K562 (cell line): ENCODE measurements at regions not wholly inside any gene's neighbourhood (a gene's known extent, or its start where the extent isn't known, plus 50 kb on each side); places are given as distances from the start of the nearest gene placed in this dataset.
A peak's percentile ranks its signal among the peaks of the same experiment; 100 is the strongest.

Source experiments
- ATAC-seq: fragments of 200-7000 bp; cut with Tn5 transposase; 3 replicates; pipeline ENCODE4 v1.9.1; 2020; ENCODE audit warnings: moderate library complexity
- BruUV-seq: library from RNA; stranded (reverse); fragments of 400-500 nt; replicated peaks from 2 replicates; lab custom pipeline; 2021; lab: Mats Ljungman, UMichigan
- CTCF ChIA-PET: fragments of 300-600 bp; formaldehyde crosslinking; extraction: SDS; loops from one replicate; lab custom pipeline; 2021; ENCODE audit warnings: low intra/inter-chr PET ratio; lab: Yijun Ruan, JAX
- POLR2A ChIA-PET: fragments of 300-600, 350-650 bp; sonication (Branson Sonifier 250); formaldehyde crosslinking; extraction: SDS; loops from one replicate; lab custom pipeline; 2021; ENCODE audit warnings: antibody characterized with exemption, inconsistent platforms; lab: Yijun Ruan, JAX
- DNase-seq, 4 experiments: peaks; one replicate each; pipeline versions ENCODE4 v3.0.0 to v3.0.0-alpha.2; 2011 to 2018; ENCODE audit warnings: low spot score in 3 of 4, mixed read lengths in 3 of 4; ENCODE audit errors: extremely low read depth in 1 of 4
- FAIRE-seq: peaks from 2 replicates; lab custom pipeline; 2011; peaks lifted over from hg19 to GRCh38; lab: Jason Lieb, UNC
- H2AFZ ChIP-seq: 2 replicates; pipeline ENCODE4 v1.6.0; 2011; ENCODE audit warnings: low read depth, low read length, control low read depth, inconsistent platforms
- H3K27ac ChIP-seq: fragments of 200-600 bp; 3 replicates; pipeline ENCODE4 v1.8.0; 2011; ENCODE audit warnings: low read depth, mild to moderate bottlenecking, control low read depth, inconsistent platforms, low read length, moderate library complexity, mixed read lengths; ENCODE audit errors: extremely low read depth
- H3K27me3 ChIP-seq, 2 experiments: fragments of 300-600 bp in 1 of 2; 2 replicates in 1 of 2; 3 replicates in 1 of 2; pipeline versions ENCODE4 v1.6.0 to v1.8.0; 2011; ENCODE audit warnings: inconsistent platforms in 2 of 2, low read length in 2 of 2, mild to moderate bottlenecking in 1 of 2, mixed read lengths in 1 of 2, moderate library complexity in 1 of 2; ENCODE audit not compliant: control insufficient read depth in 2 of 2, insufficient read depth in 2 of 2
- H3K36me3 ChIP-seq: fragments of 300-600 bp; 3 replicates; pipeline ENCODE4 v1.8.0; 2011; ENCODE audit warnings: mild to moderate bottlenecking, low read length, inconsistent platforms; ENCODE audit not compliant: control insufficient read depth, insufficient read depth
- H3K4me1 ChIP-seq, 2 experiments: fragments of 200-600 bp in 1 of 2; replicated peaks in 1 of 2; 2 replicates in 1 of 2; 3 replicates in 1 of 2; pipeline versions ENCODE4 v1.5.1 to v1.8.0; 2011; ENCODE audit warnings: inconsistent platforms in 2 of 2, low read length in 2 of 2, mild to moderate bottlenecking in 1 of 2, mixed read lengths in 1 of 2, moderate library complexity in 1 of 2; ENCODE audit not compliant: control insufficient read depth in 2 of 2, insufficient read depth in 2 of 2
- H3K4me2 ChIP-seq: 2 replicates; pipeline ENCODE4 v1.6.1; 2011; ENCODE audit warnings: low read length, control low read depth, inconsistent platforms, mixed read lengths; ENCODE audit not compliant: insufficient read depth
- H3K4me3 ChIP-seq: fragments of 200-600 bp; sonication (generic), shearing (Covaris generic); 2 replicates; pipeline ENCODE4 v1.5.1; 2016; ENCODE audit warnings: control low read depth, inconsistent platforms
- H3K79me2 ChIP-seq: fragments of 200-600 bp; 3 replicates; pipeline ENCODE4 v1.8.0; 2011; ENCODE audit warnings: low read length, inconsistent platforms; ENCODE audit not compliant: control insufficient read depth, insufficient read depth
- H3K9ac ChIP-seq, 2 experiments: 2 replicates each; pipeline versions ENCODE4 v1.6.0 to v1.6.1; 2011; ENCODE audit warnings: low read depth in 2 of 2, low read length in 2 of 2, control low read depth in 1 of 2, inconsistent platforms in 1 of 2, mild to moderate bottlenecking in 1 of 2, mixed read lengths in 1 of 2; ENCODE audit not compliant: insufficient read depth in 1 of 2
- H3K9me1 ChIP-seq: one replicate; pipeline ENCODE4 v1.6.0; 2011; ENCODE audit warnings: inconsistent platforms, mild to moderate bottlenecking, low read length, moderate library complexity; ENCODE audit not compliant: control insufficient read depth, insufficient read depth
- H3K9me3 ChIP-seq: replicated peaks from 2 replicates; pipeline ENCODE4 v1.5.1; 2011; ENCODE audit warnings: low read depth, low read length, inconsistent platforms; ENCODE audit not compliant: control insufficient read depth, insufficient read depth
- H4K20me1 ChIP-seq: replicated peaks from 2 replicates; pipeline ENCODE4 v1.6.1; 2011; ENCODE audit warnings: low read length, inconsistent platforms, mixed read lengths; ENCODE audit not compliant: control insufficient read depth, insufficient read depth
- DACH1 ChIP-seq: fragments of 450-650 bp; IDR thresholded peaks from 2 replicates; pipeline ENCODE4 v1.6.1; 2018; ENCODE audit not compliant: partially characterized antibody
- XRCC5 ChIP-seq: fragments of 200-400 bp; formaldehyde crosslinking; IDR thresholded peaks from 2 replicates; pipeline ENCODE4 v1.6.1; 2017; ENCODE audit warnings: low read depth, mild to moderate bottlenecking, low read length
- ZNF274 ChIP-seq: IDR thresholded peaks from 2 replicates; pipeline ENCODE4 v1.6.1; 2011; ENCODE audit warnings: low read depth, mild to moderate bottlenecking, low read length, moderate library complexity, borderline replicate concordance
- ZNF449 ChIP-seq: fragments of 250-450 bp; sonication (Bioruptor Pico); IDR thresholded peaks from 2 replicates; pipeline ENCODE4 v1.8.0; 2022; ENCODE audit warnings: moderate library complexity, mild to moderate bottlenecking, inconsistent platforms
- WGBS: fragments of 100-300 bp; shearing (Covaris generic); methylation state at CpG from one replicate; pipeline ENCODE4 v1.1.6; 2016; ENCODE audit warnings: low coverage, mixed read lengths; ENCODE audit not compliant: insufficient coverage; ENCODE audit errors: missing lambda C conversion rate; 5-methylcytosine and 5-hydroxymethylcytosine counted together
- in situ Hi-C: fragments of 300-500 bp; cut with MboI; formaldehyde crosslinking; loops from 4 replicates; pipeline ENCODE4 v1.15.0; 2018; ENCODE audit warnings: inconsistent platforms, mixed read lengths
- intact Hi-C: fragments of 100-400 bp; cut with micrococcal nuclease; formaldehyde crosslinking; loops from 2 replicates; pipeline ENCODE4 v1.14.2; 2022
- TF ChIP-seq, protein P1 (sequence below): fragments of 450-650 bp; conservative IDR thresholded peaks from 2 replicates; pipeline ENCODE4 v1.6.1; 2016; ENCODE audit warnings: missing genetic modification characterization, low read depth, mild to moderate bottlenecking, control low read depth, missing compliant biosample characterization
- TF ChIP-seq, protein P2 (sequence below): IDR thresholded peaks from 2 replicates; pipeline ENCODE4 v1.6.1; 2011; ENCODE audit warnings: borderline replicate concordance, low read depth, mild to moderate bottlenecking, moderate library complexity, low read length; ENCODE audit not compliant: insufficient read depth, poor library complexity, severe bottlenecking

GRCh38 chr1:221903594-221903993 is 161.7 kb upstream of the DUSP10 start:
- Histone ChIP-seq H3K4me1 (no peaks in the 10 kb centered on the region), H3K4me2 (no peak overlapping the region), H2AFZ (no peak overlapping the region), H3K9me3 (no peaks in the 10 kb centered on the region), H3K9ac (no peak overlapping the region), H3K9me1 (no peaks in the 10 kb centered on the region), H3K27ac (no peak overlapping the region), H3K27me3 (no peaks in the 10 kb centered on the region), H3K4me3 (no peak overlapping the region), H4K20me1 (no peaks in the 10 kb centered on the region), H3K79me2 (no peaks in the 10 kb centered on the region), H3K36me3 (no peaks in the 10 kb centered on the region)
- BruUV-seq, result no TSS peak
- 4% methylated on average over 6 of the region's 6 CpGs for WGBS
- POLR2A ChIA-PET, result interaction anchor here (0.7 kb wide), 1 partner anchor 91 kb away, joined by 3 read pairs; no protein-coding TSS in a partner anchor
- DNase-seq (no peak), FAIRE-seq (no peak), ATAC-seq (no peak; the same call in 2 of the 3 replicates)
- CTCF ChIA-PET, result no interaction called here
- intact Hi-C loops (no loop called here), in situ Hi-C loops (no loop called here)
- TF ChIP-seq ZNF449 (CRISPR knock-in tag) (no peak), ZNF274 (no peak), DACH1 (no peak), XRCC5 (no peak)
- TF ChIP-seq, protein P1, sequence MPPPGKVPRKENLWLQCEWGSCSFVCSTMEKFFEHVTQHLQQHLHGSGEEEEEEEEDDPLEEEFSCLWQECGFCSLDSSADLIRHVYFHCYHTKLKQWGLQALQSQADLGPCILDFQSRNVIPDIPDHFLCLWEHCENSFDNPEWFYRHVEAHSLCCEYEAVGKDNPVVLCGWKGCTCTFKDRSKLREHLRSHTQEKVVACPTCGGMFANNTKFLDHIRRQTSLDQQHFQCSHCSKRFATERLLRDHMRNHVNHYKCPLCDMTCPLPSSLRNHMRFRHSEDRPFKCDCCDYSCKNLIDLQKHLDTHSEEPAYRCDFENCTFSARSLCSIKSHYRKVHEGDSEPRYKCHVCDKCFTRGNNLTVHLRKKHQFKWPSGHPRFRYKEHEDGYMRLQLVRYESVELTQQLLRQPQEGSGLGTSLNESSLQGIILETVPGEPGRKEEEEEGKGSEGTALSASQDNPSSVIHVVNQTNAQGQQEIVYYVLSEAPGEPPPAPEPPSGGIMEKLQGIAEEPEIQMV, result 0 out of 2 replicates have a peak, but pooled peaks have one; percentile 55
- TF ChIP-seq, protein P2, sequence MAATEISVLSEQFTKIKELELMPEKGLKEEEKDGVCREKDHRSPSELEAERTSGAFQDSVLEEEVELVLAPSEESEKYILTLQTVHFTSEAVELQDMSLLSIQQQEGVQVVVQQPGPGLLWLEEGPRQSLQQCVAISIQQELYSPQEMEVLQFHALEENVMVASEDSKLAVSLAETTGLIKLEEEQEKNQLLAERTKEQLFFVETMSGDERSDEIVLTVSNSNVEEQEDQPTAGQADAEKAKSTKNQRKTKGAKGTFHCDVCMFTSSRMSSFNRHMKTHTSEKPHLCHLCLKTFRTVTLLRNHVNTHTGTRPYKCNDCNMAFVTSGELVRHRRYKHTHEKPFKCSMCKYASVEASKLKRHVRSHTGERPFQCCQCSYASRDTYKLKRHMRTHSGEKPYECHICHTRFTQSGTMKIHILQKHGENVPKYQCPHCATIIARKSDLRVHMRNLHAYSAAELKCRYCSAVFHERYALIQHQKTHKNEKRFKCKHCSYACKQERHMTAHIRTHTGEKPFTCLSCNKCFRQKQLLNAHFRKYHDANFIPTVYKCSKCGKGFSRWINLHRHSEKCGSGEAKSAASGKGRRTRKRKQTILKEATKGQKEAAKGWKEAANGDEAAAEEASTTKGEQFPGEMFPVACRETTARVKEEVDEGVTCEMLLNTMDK, result no peak
